VCaP (cell line): ENCODE measurements at regions not wholly inside any gene's neighbourhood (a gene's known extent, or its start where the extent isn't known, plus 50 kb on each side); places are given as distances from the start of the nearest gene placed in this dataset.

Experiments used
- H3K27ac ChIP-seq: fragments of 450-650 bp; 2 replicates; pipeline ENCODE4 v1.5.1; 2017
- TF ChIP-seq, protein P1 (sequence below): fragments of 450-650 bp; conservative IDR thresholded peaks from 2 replicates; pipeline ENCODE4 v1.5.1; 2017; ENCODE audit warnings: mild to moderate bottlenecking, moderate library complexity

- TF ChIP-seq, protein P1, sequence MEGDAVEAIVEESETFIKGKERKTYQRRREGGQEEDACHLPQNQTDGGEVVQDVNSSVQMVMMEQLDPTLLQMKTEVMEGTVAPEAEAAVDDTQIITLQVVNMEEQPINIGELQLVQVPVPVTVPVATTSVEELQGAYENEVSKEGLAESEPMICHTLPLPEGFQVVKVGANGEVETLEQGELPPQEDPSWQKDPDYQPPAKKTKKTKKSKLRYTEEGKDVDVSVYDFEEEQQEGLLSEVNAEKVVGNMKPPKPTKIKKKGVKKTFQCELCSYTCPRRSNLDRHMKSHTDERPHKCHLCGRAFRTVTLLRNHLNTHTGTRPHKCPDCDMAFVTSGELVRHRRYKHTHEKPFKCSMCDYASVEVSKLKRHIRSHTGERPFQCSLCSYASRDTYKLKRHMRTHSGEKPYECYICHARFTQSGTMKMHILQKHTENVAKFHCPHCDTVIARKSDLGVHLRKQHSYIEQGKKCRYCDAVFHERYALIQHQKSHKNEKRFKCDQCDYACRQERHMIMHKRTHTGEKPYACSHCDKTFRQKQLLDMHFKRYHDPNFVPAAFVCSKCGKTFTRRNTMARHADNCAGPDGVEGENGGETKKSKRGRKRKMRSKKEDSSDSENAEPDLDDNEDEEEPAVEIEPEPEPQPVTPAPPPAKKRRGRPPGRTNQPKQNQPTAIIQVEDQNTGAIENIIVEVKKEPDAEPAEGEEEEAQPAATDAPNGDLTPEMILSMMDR, result peak; percentile 74
- peak overlapping the region; percentile 87 for H3K27ac ChIP-seq
These were observed 180.7 kb downstream of the GASK1B start for GRCh38 chr4:157992038-157992705.

DNA sequence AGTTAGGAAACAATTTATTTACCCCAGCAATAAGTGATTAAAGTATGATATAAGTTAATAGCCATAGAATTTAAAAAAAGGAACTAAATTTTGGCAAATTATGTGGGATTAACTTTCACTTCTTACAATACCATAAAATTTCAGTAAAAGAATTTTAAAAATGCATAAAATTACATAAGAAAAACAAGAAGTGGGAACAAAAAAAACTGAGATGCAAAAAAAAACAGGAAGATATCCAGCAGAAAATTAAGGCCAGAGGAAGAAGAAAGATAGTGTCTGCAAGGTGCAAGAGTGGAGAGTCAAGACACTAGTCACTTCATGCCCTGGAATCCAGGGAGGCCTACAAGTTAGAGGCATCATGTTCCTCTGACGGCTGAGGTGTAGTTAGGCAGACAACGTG is 184.2 kb downstream of the GASK1B start:
- no peak overlapping the region for H3K27ac ChIP-seq
- TF ChIP-seq, protein P1, result no peak

- no peak overlapping the region for H3K27ac ChIP-seq
- TF ChIP-seq, protein P1, result no peak
These were observed 188.4 kb downstream of the GASK1B start for GRCh38 chr4:157984285-157984911.

GRCh38 chr4:157983300-157983699 is 189.5 kb downstream of the GASK1B start:
- H3K27ac ChIP-seq, result no peak overlapping the region
- TF ChIP-seq, protein P1, result no peak

- H3K27ac ChIP-seq, result no peak overlapping the region
- TF ChIP-seq, protein P1, result no peak
These were observed 192.7 kb downstream of the GASK1B start for GRCh38 chr4:157980158-157980557.

DNA sequence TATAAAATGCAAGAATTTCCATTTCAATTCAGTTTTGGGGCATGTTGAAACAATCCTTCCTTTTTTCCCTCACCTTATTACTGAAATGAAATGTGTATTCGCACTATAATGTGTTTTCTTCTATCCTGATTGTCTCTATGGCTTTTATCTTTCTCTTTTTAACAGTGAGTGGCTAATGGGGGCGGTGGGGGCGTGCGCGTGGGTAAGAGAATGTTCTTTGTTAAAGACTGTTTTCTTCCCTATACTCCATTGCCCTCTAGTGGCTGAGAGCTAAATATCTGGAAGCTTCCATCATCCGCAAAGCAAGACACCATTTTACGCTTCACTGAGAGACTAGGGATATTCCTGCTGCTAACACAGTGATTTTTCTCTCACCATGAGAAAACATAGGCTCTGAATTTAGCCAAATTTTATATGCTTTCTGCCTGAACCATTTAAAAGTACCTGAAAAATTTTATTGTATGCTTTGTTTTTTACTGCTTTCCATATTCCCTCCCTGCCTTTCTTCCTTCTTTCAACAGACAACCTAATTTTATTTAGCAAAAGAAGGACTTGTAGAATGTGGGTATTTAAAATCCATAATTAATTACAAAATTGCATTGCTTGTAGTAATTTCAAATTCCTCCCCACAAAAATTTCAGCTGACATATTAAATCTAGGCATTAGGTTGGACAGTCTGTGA is 194.0 kb downstream of the GASK1B start:
- peak overlapping the region; percentile 54; the same call in 1 of the 2 replicates for H3K27ac ChIP-seq
- TF ChIP-seq, protein P1, result peak; percentile 92

DNA sequence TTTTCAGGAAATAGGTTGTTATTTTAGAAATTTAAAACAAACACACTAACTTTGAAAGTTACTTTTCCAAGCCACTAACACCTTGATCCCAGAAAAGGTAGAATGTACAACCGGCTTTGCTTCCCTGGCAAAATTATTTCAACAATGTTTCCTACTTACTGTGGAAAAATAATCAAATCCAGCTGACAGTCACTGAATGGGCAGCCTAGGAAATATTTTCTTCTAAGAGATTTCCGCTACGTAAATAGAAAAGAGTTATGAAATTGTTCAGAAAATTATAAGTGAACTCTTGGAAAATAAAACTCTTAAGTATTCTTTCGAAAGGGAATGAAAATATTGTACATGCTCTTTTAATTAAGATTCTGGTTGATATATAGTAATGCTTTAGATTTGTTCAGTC is 195.7 kb downstream of the GASK1B start:
- TF ChIP-seq, protein P1, result no peak
- peak overlapping the region; percentile 54; the same call in 1 of the 2 replicates for H3K27ac ChIP-seq
